ENCODE measurements at regions not wholly inside any gene's neighbourhood (a gene's known extent, or its start where the extent isn't known, plus 50 kb on each side); places are given as distances from the start of the nearest gene placed in this dataset.

DNA sequence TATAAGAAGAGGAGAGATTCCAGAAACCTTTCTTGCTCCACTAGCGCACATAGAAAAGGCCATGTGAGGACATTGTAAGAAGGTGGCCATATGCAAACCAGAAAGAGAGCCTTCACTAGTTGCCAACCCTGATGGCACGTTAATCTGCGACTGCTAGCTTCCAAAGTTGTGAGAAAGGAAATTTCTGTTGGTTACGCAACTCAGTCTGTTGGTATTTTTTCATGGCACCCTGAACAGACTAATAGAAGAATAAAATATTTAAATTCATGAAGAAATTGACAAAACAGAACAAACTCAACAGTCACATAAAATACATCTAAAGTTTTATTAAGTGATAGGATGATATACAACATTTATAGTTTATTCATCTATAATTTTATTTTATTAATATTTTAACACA is 625.9 kb upstream of the NRXN1 start:
- intact Hi-C loops (cut with micrococcal nuclease; ENCODE audit: unreplicated experiment) = no loop called here
- no peaks in the 10 kb centered on the region for H3K36me3 ChIP-seq (ENCODE audit: insufficient read depth, low read length, poor library complexity, severe bottlenecking)
- H3K27ac ChIP-seq (ENCODE audit: low read depth, low read length, poor library complexity, severe bottlenecking) = no peak overlapping the region
- no TSS peak for BruUV-seq (replicated peaks)
- no peaks in the 10 kb centered on the region for H3K9me3 ChIP-seq (ENCODE audit: low read depth, low read length, poor library complexity, severe bottlenecking)
- DNase-seq (ENCODE audit: low spot score) = no peak
- no peaks in the 10 kb centered on the region for H3K4me1 ChIP-seq (ENCODE audit: insufficient read depth, low read length, poor library complexity, severe bottlenecking)
- no peaks in the 10 kb centered on the region for H3K27me3 ChIP-seq (replicated peaks; ENCODE audit: insufficient read depth, low read depth, low read length, poor library complexity)
- ChIA-PET POLR2A (ENCODE audit: low non-redundant PET) (no interaction called here), CTCF (no interaction called here)
- no peak for TF ChIP-seq EZH2 (IDR thresholded peaks at IDR 0.05; ENCODE audit: borderline replicate concordance, low read depth, low read length, poor library complexity, severe bottlenecking)
- TF ChIP-seq, protein P1, sequence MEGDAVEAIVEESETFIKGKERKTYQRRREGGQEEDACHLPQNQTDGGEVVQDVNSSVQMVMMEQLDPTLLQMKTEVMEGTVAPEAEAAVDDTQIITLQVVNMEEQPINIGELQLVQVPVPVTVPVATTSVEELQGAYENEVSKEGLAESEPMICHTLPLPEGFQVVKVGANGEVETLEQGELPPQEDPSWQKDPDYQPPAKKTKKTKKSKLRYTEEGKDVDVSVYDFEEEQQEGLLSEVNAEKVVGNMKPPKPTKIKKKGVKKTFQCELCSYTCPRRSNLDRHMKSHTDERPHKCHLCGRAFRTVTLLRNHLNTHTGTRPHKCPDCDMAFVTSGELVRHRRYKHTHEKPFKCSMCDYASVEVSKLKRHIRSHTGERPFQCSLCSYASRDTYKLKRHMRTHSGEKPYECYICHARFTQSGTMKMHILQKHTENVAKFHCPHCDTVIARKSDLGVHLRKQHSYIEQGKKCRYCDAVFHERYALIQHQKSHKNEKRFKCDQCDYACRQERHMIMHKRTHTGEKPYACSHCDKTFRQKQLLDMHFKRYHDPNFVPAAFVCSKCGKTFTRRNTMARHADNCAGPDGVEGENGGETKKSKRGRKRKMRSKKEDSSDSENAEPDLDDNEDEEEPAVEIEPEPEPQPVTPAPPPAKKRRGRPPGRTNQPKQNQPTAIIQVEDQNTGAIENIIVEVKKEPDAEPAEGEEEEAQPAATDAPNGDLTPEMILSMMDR (conservative IDR thresholded peaks at IDR 0.05; ENCODE audit: low read depth, low read length) = no peak
- no peak overlapping the region for H3K4me3 ChIP-seq (ENCODE audit: low read depth, low read length, poor library complexity, severe bottlenecking)

DNA sequence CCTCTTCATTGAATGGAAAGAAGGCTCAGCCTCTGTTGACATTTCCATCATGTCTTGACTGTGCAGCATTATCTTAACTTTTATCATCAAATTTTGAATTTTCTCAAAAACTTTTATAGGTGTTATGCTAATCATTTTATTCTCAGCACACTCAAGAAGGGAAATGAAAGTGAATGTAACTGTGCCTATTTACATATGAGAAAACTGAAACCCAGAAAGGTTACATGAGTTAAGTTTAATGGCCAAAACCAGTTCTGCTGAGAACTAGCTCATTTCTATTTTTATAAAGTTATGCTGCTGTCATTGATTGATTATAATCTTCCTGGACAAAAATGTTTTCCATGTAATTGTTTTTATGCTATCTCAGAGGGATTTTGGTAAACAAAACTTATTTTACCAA is 618.8 kb upstream of the NRXN1 start:
- TF ChIP-seq EZH2 (IDR thresholded peaks at IDR 0.05; ENCODE audit: borderline replicate concordance, low read depth, low read length, poor library complexity, severe bottlenecking) = no peak
- TF ChIP-seq, protein P1 (conservative IDR thresholded peaks at IDR 0.05; ENCODE audit: low read depth, low read length) = no peak
- DNase-seq (ENCODE audit: low spot score) = no peak
- Histone ChIP-seq H3K9me3 (ENCODE audit: low read depth, low read length, poor library complexity, severe bottlenecking) (no peaks in the 10 kb centered on the region), H3K4me1 (ENCODE audit: insufficient read depth, low read length, poor library complexity, severe bottlenecking) (no peaks in the 10 kb centered on the region), H3K27me3 (replicated peaks; ENCODE audit: insufficient read depth, low read depth, low read length, poor library complexity) (no peaks in the 10 kb centered on the region), H3K4me3 (ENCODE audit: low read depth, low read length, poor library complexity, severe bottlenecking) (no peak overlapping the region), H3K27ac (ENCODE audit: low read depth, low read length, poor library complexity, severe bottlenecking) (no peak overlapping the region), H3K36me3 (ENCODE audit: insufficient read depth, low read length, poor library complexity, severe bottlenecking) (no peaks in the 10 kb centered on the region)
- intact Hi-C loops (cut with micrococcal nuclease; ENCODE audit: unreplicated experiment) = no loop called here
- no TSS peak for BruUV-seq (replicated peaks)
- POLR2A ChIA-PET (ENCODE audit: low non-redundant PET) = no interaction called here
- CTCF ChIA-PET = no interaction called here

DNA sequence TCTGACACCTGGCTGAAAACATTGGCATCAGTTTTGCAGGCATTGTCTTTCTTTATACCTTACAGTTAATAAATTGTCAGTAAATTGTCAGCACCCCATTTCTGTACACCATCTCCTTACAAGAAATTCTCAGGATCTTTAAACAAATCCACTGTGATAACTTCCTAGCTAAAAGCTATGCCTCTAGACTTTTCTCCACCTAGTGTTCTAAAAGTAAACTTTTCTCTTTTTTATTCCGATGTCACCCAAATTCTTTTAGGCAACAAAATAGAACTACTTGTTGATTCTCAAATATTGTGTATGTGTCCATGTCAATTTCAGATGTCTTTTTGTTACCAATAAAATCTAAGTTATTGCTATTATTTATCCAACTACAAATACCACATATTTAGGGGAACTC is 617.4 kb upstream of the NRXN1 start:
- ChIA-PET CTCF (no interaction called here), POLR2A (ENCODE audit: low non-redundant PET) (no interaction called here)
- H3K4me1 ChIP-seq (ENCODE audit: insufficient read depth, low read length, poor library complexity, severe bottlenecking) = no peaks in the 10 kb centered on the region
- no peaks in the 10 kb centered on the region for H3K36me3 ChIP-seq (ENCODE audit: insufficient read depth, low read length, poor library complexity, severe bottlenecking)
- no peak overlapping the region for H3K4me3 ChIP-seq (ENCODE audit: low read depth, low read length, poor library complexity, severe bottlenecking)
- DNase-seq (ENCODE audit: low spot score) = no peak
- no TSS peak for BruUV-seq (replicated peaks)
- intact Hi-C loops (cut with micrococcal nuclease; ENCODE audit: unreplicated experiment) = no loop called here
- no peaks in the 10 kb centered on the region for H3K9me3 ChIP-seq (ENCODE audit: low read depth, low read length, poor library complexity, severe bottlenecking)
- H3K27ac ChIP-seq (ENCODE audit: low read depth, low read length, poor library complexity, severe bottlenecking) = no peak overlapping the region
- H3K27me3 ChIP-seq (replicated peaks; ENCODE audit: insufficient read depth, low read depth, low read length, poor library complexity) = no peaks in the 10 kb centered on the region
- TF ChIP-seq EZH2 (IDR thresholded peaks at IDR 0.05; ENCODE audit: borderline replicate concordance, low read depth, low read length, poor library complexity, severe bottlenecking) = no peak
- TF ChIP-seq, protein P1 (conservative IDR thresholded peaks at IDR 0.05; ENCODE audit: low read depth, low read length) = no peak
